SU-DHL-6 (cell line): ENCODE measurements at regions not wholly inside any gene's neighbourhood (a gene's known extent, or its start where the extent isn't known, plus 50 kb on each side); places are given as distances from the start of the nearest gene placed in this dataset.

ENCODE experiments used
- EZH2phosphoT487 ChIP-seq: fragments of 200-600 bp; sonication (generic), shearing (Covaris generic); conservative IDR thresholded peaks from 2 replicates; pipeline ENCODE4 v1.6.1; 2018; ENCODE audit warnings: mild to moderate bottlenecking, antibody characterized with exemption, low read length, moderate library complexity, mixed read lengths
- TF ChIP-seq, protein P1 (sequence below): fragments of 200-600 bp; sonication (generic); IDR thresholded peaks from one replicate; pipeline ENCODE4 v1.5.1; 2017; ENCODE audit warnings: antibody characterized with exemption, mild to moderate bottlenecking, low read length, moderate library complexity; ENCODE audit not compliant: insufficient read depth, poor library complexity, severe bottlenecking

DNA sequence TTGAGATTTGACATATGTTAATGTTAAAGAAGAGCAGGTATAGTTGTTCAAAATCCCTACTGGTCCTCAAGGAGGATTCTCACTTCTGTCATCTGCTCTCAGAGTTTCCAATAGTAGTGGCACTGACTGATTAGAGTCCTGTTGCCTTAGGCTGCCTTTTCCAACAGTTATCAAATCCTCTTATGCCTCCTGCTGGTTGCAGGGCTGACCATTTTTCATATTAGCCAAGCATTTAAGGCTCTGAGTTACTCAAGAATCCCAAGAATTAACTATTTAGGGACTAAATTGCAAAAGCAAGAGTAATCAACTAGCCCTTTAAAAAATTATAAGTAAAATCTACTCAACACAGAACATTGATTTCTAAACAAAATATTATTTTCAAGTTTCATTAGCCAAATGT lies 212.0 kb upstream of the CHORDC1 start:
- TF ChIP-seq, protein P1, sequence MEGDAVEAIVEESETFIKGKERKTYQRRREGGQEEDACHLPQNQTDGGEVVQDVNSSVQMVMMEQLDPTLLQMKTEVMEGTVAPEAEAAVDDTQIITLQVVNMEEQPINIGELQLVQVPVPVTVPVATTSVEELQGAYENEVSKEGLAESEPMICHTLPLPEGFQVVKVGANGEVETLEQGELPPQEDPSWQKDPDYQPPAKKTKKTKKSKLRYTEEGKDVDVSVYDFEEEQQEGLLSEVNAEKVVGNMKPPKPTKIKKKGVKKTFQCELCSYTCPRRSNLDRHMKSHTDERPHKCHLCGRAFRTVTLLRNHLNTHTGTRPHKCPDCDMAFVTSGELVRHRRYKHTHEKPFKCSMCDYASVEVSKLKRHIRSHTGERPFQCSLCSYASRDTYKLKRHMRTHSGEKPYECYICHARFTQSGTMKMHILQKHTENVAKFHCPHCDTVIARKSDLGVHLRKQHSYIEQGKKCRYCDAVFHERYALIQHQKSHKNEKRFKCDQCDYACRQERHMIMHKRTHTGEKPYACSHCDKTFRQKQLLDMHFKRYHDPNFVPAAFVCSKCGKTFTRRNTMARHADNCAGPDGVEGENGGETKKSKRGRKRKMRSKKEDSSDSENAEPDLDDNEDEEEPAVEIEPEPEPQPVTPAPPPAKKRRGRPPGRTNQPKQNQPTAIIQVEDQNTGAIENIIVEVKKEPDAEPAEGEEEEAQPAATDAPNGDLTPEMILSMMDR, result no peak
- TF ChIP-seq EZH2phosphoT487, result no peak
